Left cardiac atrium (tissue), 4 donors: ENCODE measurements at regions not wholly inside any gene's neighbourhood (a gene's known extent, or its start where the extent isn't known, plus 50 kb on each side); places are given as distances from the start of the nearest gene placed in this dataset.
A peak's percentile ranks its signal among the peaks of the same experiment; 100 is the strongest.

Experiments used
- ATAC-seq, 2 donors: fragments of 200-7000 bp; cut with Tn5 transposase; one replicate each; pipeline ENCODE4 v1.9.1; 2020; ENCODE audit warnings: mild to moderate bottlenecking in 2 of 2, moderate library complexity in 2 of 2
- DNase-seq: peaks from one replicate; pipeline ENCODE4 v3.0.0-alpha.2; 2020
- intact Hi-C, 2 donors: fragments of 100-400 bp; cut with DNase I; formaldehyde crosslinking; loops; one replicate each; pipeline versions ENCODE4 v1.14.1 to v1.15.1; 2022 to 2023
- donor health status: DM: no; HTN: yes; CAD: no.
- donor health status: DM: no; HTN: yes; CAD: no; lungs with severe emphysema.
- donor health status: DM: yes; HTN: yes; CAD: no.
- donor health status: Dilated cardiomyopathy.

GRCh38 chr13:22562116-22562515, 618.7 kb upstream of the SGCG start:
- intact Hi-C loops, result no loop called here
- DNase-seq, result no peak
- no peak for ATAC-seq

- DNase-seq (no peak), ATAC-seq (no peak)
- intact Hi-C loops, result no loop called here
Measured at GRCh38 chr13:22563272-22563671, 617.5 kb upstream of the SGCG start.

- ATAC-seq, result no peak
Measured at GRCh38 chr13:22569811-22570210, 611.0 kb upstream of the SGCG start.

GRCh38 chr13:22589880-22590279, 590.9 kb upstream of the SGCG start:
- ATAC-seq (no peak), DNase-seq (no peak)
- intact Hi-C loops, result no loop called here

More at GRCh38 chr13:22569811-22570210, 611.0 kb upstream of the SGCG start:
- DNase-seq, result no peak
- intact Hi-C loops, result no loop called here

- intact Hi-C loops, result no loop called here
- ATAC-seq, result no peak
- no peak for DNase-seq
Measured at GRCh38 chr13:22592515-22592914, 588.3 kb upstream of the SGCG start.

GRCh38 chr13:22594041-22594440, 586.7 kb upstream of the SGCG start:
- no peak for ATAC-seq
- intact Hi-C loops, result no loop called here
- DNase-seq, result no peak

- peak in 1 of 2 donors; percentile 87 for ATAC-seq
- intact Hi-C loops, result no loop called here
Measured at GRCh38 chr13:22596171-22596863, 584.5 kb upstream of the SGCG start.

GRCh38 chr13:22599156-22599555, 581.6 kb upstream of the SGCG start:
- DNase-seq, result no peak
- no peak for ATAC-seq
- intact Hi-C loops, result no loop called here

More at GRCh38 chr13:22596171-22596863, 584.5 kb upstream of the SGCG start:
- DNase-seq, result no peak

GRCh38 chr13:22618002-22618401, 562.8 kb upstream of the SGCG start:
- intact Hi-C loops, result no loop called here
- no peak for ATAC-seq
- DNase-seq, result no peak

GRCh38 chr13:22625691-22626090, 555.1 kb upstream of the SGCG start:
- DNase-seq (no peak), ATAC-seq (no peak)
- intact Hi-C loops, result no loop called here

- ATAC-seq, result no peak
- intact Hi-C loops, result no loop called here
- DNase-seq, result no peak
Measured at GRCh38 chr13:22629374-22629773, 551.4 kb upstream of the SGCG start.

GRCh38 chr13:22642088-22642487, 538.7 kb upstream of the SGCG start:
- DNase-seq (no peak), ATAC-seq (peak in 1 of 2 donors; percentile 27)
- intact Hi-C loops, result no loop called here

- DNase-seq (no peak), ATAC-seq (no peak)
- intact Hi-C loops, result no loop called here
Measured at GRCh38 chr13:22644941-22645340, 535.8 kb upstream of the SGCG start.

- DNase-seq, result no peak
- intact Hi-C loops, result no loop called here
- ATAC-seq, result no peak
Measured at GRCh38 chr13:22647156-22647850, 533.5 kb upstream of the SGCG start.

- DNase-seq, result no peak
- intact Hi-C loops, result no loop called here
- ATAC-seq, result no peak
Measured at GRCh38 chr13:22648320-22648801, 532.4 kb upstream of the SGCG start.

GRCh38 chr13:22652796-22653195, 528.0 kb upstream of the SGCG start:
- DNase-seq, result no peak
- no peak for ATAC-seq
- intact Hi-C loops, result no loop called here

GRCh38 chr13:22653866-22654265, 526.9 kb upstream of the SGCG start:
- DNase-seq, result no peak
- intact Hi-C loops, result no loop called here

GRCh38 chr13:22655106-22655852, 525.5 kb upstream of the SGCG start:
- ATAC-seq (no peak), DNase-seq (no peak)
- intact Hi-C loops, result no loop called here

More at GRCh38 chr13:22653866-22654265, 526.9 kb upstream of the SGCG start:
- no peak for ATAC-seq

- no peak for ATAC-seq
- DNase-seq, result no peak
- intact Hi-C loops, result no loop called here
Measured at GRCh38 chr13:22662771-22663170, 518.0 kb upstream of the SGCG start.

GRCh38 chr13:22665506-22665905, 515.3 kb upstream of the SGCG start:
- DNase-seq (no peak), ATAC-seq (no peak)
- intact Hi-C loops, result no loop called here
